GM20000 (cell line): ENCODE measurements at regions not wholly inside any gene's neighbourhood (a gene's known extent, or its start where the extent isn't known, plus 50 kb on each side); places are given as distances from the start of the nearest gene placed in this dataset.

Experiments
- DNase-seq: peaks from one replicate; pipeline ENCODE4 v3.0.0; 2012; ENCODE audit warnings: low spot score
- CTCF ChIP-seq: IDR thresholded peaks from 2 replicates; pipeline ENCODE4 v1.5.1; 2012; ENCODE audit warnings: mild to moderate bottlenecking, control low read depth; ENCODE audit errors: extremely low read depth, missing control alignments

- TF ChIP-seq CTCF: no peak
- no peak for DNase-seq
Observed at GRCh38 chr6:121800047-121800446, 364.6 kb downstream of the GJA1 start.

- DNase-seq: no peak
- no peak for TF ChIP-seq CTCF
Observed at GRCh38 chr6:121806116-121806515, 370.7 kb downstream of the GJA1 start.

DNA sequence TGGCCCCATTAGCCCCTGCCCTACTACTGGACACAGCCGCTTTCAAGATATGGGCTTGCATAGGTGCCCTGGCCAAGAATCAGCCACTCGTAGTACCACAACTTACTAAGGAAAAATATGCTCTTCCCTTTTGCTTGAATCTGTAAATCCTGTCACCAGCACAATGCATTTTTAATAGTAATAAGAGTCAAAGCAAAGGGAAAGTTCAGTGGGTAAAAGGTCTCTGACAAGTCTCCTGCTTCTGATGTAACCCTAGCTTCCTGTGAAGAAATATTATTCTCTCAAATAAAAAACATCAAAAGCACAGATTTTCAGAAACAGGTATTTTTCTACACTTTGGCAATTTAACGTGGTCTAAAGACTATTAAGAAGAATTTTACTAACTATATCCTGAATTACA lies 373.8 kb downstream of the GJA1 start:
- DNase-seq: no peak
- no peak for TF ChIP-seq CTCF

DNA sequence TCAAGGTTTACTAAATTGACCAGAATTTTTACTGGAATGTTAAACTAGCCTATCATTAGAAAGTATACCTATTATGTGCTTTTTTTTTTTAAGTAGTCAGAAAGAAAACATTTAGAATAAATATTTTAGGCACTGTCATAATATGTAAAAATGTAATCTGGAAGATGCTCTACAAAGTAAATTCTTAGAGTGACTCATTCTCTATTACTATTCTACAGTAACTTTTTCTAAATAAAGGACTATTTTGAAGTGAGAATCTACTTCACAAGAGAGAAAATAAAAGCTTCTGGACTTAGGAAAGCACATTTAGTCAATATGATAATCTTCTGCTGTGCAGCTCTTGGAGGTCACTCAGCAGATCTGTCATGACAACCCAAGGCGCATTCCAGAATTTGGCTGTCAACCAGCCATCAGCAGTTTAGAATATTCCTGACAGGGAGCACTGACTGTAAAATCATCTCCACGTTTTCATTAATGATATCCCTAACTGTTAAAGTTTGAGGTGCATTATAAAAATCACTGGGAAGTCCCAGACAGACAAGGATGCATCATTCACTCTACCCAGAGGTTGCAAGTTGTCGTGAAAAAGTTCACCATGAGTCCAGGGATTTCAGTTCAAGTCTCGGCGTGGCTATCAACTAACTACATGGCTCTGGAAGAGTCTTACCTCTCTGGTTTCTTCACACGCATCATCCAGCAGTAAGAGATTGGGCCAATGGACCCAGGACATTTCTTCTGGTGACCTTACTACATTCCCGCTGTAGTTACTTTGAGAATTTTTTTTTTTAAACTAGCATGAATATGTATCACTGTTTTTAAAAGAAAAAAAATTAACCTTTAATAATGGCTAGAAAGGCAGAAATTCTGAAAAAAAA lies 374.9 kb downstream of the GJA1 start:
- no peak for DNase-seq
- no peak for TF ChIP-seq CTCF

DNA sequence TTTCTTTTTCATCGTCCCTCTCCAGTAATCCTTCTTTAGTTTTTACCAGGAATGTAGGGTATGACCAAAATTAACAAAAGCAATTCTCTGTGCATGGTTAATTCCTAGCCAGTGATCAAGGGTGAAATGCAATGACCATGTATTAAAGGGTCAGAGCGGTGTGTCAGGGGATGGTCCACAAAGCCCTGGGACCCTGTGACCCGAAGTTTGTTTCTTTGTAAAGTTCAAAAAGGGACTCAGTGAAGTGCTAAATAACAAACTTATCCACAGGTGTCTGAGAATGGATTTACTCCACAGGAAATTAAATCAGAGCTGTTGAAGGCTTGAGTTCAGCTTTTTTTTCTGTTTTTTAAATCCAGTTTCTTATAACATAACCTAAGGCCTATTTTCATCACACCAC lies 375.7 kb downstream of the GJA1 start:
- TF ChIP-seq CTCF: no peak
- no peak for DNase-seq

DNA sequence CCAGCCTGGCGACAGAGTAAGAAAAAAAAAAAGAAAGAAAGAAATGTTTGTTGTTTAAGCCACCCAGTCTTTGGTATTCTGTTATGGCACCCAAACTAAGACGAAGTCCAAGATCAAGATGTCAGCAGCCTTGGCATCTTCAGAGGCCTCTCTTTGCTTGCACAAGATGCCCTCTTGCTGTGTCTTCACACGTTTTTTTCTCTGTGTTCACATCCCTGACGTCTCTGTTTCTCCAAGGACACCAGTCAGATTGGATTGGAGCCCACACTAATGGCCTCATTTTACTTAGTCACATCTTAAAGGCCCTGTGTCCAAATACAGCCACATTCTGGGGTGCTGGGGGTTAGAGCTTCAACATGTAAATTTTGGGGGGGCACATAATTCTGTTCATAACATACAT lies 380.9 kb downstream of the GJA1 start:
- no peak for TF ChIP-seq CTCF
- DNase-seq: no peak

- no peak for DNase-seq
Observed at GRCh38 chr6:121816906-121817540, 381.6 kb downstream of the GJA1 start.

More at GRCh38 chr6:121816906-121817540, 381.6 kb downstream of the GJA1 start:
- no peak for TF ChIP-seq CTCF
